Duodenal mucosa (tissue), 2 donors: ENCODE measurements at regions not wholly inside any gene's neighbourhood (a gene's known extent, or its start where the extent isn't known, plus 50 kb on each side); places are given as distances from the start of the nearest gene placed in this dataset.

Experiments
- H3K27ac ChIP-seq: one replicate; pipeline ENCODE4 v1.7.0; 2013; ENCODE audit warnings: low read depth, low read length
- H3K27me3 ChIP-seq, 2 donors: one replicate each; pipeline ENCODE4 v1.7.0; 2013; ENCODE audit warnings: low read length in 2 of 2, control low read depth in 1 of 2; ENCODE audit not compliant: insufficient read depth in 2 of 2, control insufficient read depth in 1 of 2
- H3K36me3 ChIP-seq, 2 donors: one replicate each; pipeline ENCODE4 v1.7.0; 2013; ENCODE audit warnings: low read length in 2 of 2, control low read depth in 1 of 2; ENCODE audit not compliant: insufficient read depth in 2 of 2, control insufficient read depth in 1 of 2
- H3K4me1 ChIP-seq, 2 donors: one replicate each; pipeline ENCODE4 v1.7.0; 2013; ENCODE audit warnings: low read length in 2 of 2, control low read depth in 1 of 2; ENCODE audit not compliant: insufficient read depth in 2 of 2, control insufficient read depth in 1 of 2
- H3K4me3 ChIP-seq, 2 donors: one replicate each; pipeline ENCODE4 v1.7.0; 2013; ENCODE audit warnings: low read length in 2 of 2, low read depth in 1 of 2
- H3K9ac ChIP-seq, 2 donors: one replicate each; pipeline ENCODE4 v1.7.0; 2013; ENCODE audit warnings: low read length in 2 of 2, low read depth in 1 of 2
- H3K9me3 ChIP-seq, 2 donors: one replicate each; pipeline ENCODE4 v1.7.0; 2013; ENCODE audit warnings: low read length in 2 of 2, control low read depth in 1 of 2; ENCODE audit not compliant: control insufficient read depth in 1 of 2

DNA sequence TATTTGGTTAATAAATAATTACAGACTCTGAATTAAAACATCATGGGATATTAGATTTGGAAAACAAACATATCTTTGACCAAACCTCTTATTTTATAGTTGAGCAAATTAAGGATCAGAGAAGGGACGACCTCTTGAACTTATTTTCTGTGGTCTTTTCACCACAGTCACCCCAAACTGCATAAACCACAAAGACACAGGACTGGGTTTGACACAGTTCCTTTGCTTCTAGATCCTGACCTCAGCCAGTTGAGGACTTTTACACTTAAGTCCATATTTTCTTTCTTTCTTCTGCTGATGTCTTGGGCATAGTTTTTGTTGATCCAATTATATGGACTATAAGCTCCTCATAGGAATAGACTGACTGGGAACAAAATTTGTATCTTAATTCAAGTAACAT is 234.0 kb upstream of the SLC14A2 start:
- no peaks in the 10 kb centered on the region for H3K27me3 ChIP-seq
- H3K9me3 ChIP-seq, result no peaks in the 10 kb centered on the region
- H3K4me1 ChIP-seq, result peaks cover 9 to 12% of the 10 kb centered on the region in 2 donors
- no peaks in the 10 kb centered on the region for H3K36me3 ChIP-seq
- H3K27ac ChIP-seq, result no peak overlapping the region
- H3K9ac ChIP-seq, result no peak overlapping the region
- no peak overlapping the region for H3K4me3 ChIP-seq

DNA sequence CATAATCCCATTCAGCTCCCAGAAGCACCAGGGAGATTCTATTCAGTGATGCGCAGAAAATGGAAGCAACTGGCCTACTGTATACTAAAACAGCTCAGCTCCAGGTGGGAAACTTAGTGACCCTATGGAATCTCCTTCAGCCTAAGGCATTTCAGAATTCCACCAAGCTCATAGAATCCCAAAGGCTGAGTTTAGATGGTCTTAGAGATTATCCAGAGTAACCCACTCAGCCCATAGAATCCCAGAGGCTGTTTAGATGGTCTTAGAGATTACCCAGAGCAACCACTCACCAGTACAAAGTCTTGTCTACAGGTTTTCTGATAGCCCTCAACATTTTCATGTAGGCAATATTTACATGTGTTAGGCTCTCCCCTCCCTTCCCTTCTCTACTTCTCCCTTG is 232.0 kb upstream of the SLC14A2 start:
- Histone ChIP-seq H3K4me1 (peaks cover 9 to 12% of the 10 kb centered on the region in 2 donors), H3K36me3 (no peaks in the 10 kb centered on the region), H3K9me3 (no peaks in the 10 kb centered on the region)

DNA sequence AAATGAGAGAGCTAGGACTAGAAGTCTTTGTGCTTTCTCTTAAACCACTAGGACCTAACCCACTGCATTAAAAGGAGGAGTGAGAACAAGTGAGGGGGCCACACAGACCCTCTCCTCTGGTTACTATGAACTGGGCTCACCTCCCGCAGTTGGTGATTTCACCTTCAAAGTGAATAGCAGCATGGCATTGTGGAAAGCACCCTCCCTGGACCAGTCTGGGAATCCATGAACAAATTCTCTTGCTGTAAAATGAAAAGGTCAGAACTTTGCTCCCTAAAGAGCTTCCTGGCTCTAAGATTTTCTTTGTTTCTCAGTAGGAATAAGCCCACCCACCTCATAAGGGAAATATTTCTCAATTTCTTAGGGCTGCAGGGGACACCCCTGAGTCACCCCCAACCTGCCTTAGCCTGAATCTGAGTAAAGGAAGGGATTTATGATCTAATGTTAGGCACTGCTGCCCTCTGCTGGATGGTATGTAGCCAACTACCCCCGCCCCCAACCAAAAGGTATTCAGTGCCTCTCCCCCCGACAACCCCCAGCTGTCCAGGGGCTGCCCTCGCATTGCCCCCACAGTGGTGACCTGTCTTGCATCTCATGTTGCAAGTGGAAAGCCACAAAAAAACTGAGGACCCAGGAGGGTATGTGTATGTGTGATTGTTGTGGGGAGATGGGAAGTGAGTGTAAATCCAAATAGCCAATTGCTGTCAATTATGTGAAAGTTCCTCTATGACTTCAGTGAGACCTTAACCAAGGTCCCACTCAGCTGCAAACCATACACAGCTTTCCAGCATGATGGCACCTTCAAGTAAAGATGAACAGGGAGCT is 230.9 kb upstream of the SLC14A2 start:
- H3K27me3 ChIP-seq, result no peaks in the 10 kb centered on the region
- peaks cover 9 to 12% of the 10 kb centered on the region in 2 donors for H3K4me1 ChIP-seq
- no peak overlapping the region for H3K4me3 ChIP-seq
- H3K9me3 ChIP-seq, result no peaks in the 10 kb centered on the region
- no peaks in the 10 kb centered on the region for H3K36me3 ChIP-seq
- H3K27ac ChIP-seq, result no peak overlapping the region
- no peak overlapping the region for H3K9ac ChIP-seq

More for the DNA sequence above, 232.0 kb upstream of the SLC14A2 start:
- Histone ChIP-seq H3K27me3 (no peaks in the 10 kb centered on the region), H3K27ac (no peak overlapping the region), H3K9ac (no peak overlapping the region), H3K4me3 (no peak overlapping the region)

DNA sequence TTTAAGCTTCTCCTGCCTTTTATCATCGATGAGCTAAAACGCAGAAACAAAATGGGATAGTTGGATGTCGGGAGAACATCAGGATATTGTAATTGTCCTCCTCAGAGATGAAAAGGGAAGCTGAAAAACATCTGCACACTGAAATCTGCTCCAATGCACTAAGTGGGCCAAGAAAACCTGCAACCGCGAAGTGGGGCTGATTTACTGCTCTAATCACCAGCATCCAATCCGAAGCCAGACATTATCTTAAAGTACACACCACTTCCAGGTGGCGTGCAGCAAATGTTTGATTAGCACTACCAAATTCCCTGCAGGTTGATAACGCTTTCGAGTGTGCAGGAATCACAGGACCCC is 230.3 kb upstream of the SLC14A2 start:
- H3K4me1 ChIP-seq, result peaks cover 9 to 12% of the 10 kb centered on the region in 2 donors
- no peaks in the 10 kb centered on the region for H3K27me3 ChIP-seq
- no peak overlapping the region for H3K4me3 ChIP-seq
- H3K9ac ChIP-seq, result no peak overlapping the region
- no peaks in the 10 kb centered on the region for H3K36me3 ChIP-seq
- H3K9me3 ChIP-seq, result no peaks in the 10 kb centered on the region
- H3K27ac ChIP-seq, result no peak overlapping the region

DNA sequence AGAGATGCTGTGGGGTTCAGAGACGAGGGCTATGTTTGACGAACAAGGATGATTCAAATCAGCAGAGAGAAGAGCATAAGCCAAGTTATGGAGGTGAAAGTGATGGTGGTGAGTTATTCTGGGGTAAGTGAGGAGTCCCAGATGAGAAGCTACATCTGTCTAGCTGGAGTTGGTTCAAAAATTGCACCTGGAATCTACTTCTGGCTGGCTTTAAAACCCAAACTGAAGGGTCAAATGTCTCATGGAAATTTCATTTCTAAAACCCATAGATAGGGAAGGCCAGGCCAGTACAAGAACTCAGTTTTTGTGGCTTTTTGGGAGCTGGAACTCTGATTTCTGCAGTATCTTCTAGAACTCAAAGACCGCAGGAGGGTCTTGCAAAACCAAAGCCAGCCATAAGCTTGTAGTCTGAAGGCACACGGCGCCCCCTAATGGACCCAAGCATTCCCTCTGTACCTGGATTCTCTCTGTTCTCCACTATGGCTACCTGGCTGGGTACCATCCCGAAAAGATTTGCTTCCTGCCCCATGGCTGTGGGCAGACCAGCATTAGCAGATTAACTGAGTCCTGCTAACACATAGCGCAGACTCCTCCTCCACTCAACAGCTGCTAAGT is 229.1 kb upstream of the SLC14A2 start:
- Histone ChIP-seq H3K27ac (no peak overlapping the region), H3K27me3 (no peaks in the 10 kb centered on the region), H3K9ac (no peak overlapping the region)

DNA sequence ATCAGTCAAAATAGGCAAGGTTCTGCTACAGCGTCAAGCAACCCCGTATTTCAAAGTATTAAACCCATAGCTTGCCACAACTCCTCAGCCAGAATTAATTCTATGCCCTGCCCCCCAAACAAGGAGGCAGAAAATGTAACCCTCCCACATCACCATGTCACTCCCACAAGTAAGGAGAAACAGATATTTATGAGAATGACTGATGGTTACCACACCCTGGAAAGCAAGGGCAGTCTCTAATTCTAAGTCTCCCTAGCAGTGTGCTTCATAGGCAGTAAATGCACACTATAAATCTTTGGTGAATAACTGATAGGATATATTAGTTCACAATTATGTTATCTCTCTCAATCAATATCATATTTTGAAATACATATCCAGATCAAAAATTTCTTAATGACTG is 228.0 kb upstream of the SLC14A2 start:
- H3K27me3 ChIP-seq, result no peaks in the 10 kb centered on the region
- no peaks in the 10 kb centered on the region for H3K36me3 ChIP-seq
- H3K4me3 ChIP-seq, result no peak overlapping the region
- H3K9me3 ChIP-seq, result no peaks in the 10 kb centered on the region
- no peak overlapping the region for H3K27ac ChIP-seq
- H3K4me1 ChIP-seq, result peaks cover 9 to 12% of the 10 kb centered on the region in 2 donors
- H3K9ac ChIP-seq, result no peak overlapping the region

More for the DNA sequence above, 229.1 kb upstream of the SLC14A2 start:
- H3K9me3 ChIP-seq, result no peaks in the 10 kb centered on the region
- H3K4me3 ChIP-seq, result no peak overlapping the region
- H3K4me1 ChIP-seq, result peaks cover 9 to 12% of the 10 kb centered on the region in 2 donors
- H3K36me3 ChIP-seq, result no peaks in the 10 kb centered on the region

DNA sequence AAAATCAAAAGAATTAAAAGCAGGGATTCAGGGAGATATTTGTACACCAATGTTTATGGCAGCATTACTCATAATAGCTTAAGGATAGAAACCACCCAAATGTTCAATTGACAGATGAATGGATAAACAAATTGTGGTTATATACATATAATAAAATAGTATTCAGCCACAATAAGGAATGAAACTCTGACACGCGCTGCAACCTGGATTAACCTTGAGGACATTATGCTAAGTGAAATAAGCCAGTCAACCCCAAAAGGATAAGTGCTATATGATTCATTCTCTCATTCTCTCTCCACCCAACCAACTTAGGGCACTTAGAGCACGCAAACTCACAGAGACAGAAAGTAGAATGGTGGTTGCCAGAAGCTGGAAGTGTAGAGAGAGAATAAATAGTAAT is 216.8 kb upstream of the SLC14A2 start:
- Histone ChIP-seq H3K9me3 (no peaks in the 10 kb centered on the region), H3K36me3 (no peaks in the 10 kb centered on the region), H3K9ac (no peak overlapping the region), H3K27ac (no peak overlapping the region), H3K4me3 (no peak overlapping the region), H3K27me3 (no peaks in the 10 kb centered on the region), H3K4me1 (peaks cover 0 to 4% of the 10 kb centered on the region in 2 donors)

DNA sequence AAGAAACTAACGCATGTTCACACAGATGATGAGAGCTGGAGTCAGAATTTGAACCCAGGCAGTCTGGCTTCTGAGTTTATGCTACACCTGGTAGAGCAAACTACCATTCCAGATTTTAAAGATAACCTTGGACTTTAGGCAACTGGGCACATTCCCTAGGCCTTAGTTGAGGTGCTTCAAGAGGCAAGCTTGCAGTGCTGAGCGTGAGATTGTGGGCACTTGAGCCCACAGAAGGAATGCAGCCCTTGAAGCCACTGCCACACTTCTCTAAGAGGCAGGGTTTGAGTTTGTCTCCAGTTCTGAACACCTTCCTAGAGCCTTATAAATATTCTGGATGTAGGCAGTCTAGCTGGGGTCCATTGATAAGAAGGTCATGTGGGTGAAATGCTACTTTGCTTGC is 216.1 kb upstream of the SLC14A2 start:
- Histone ChIP-seq H3K27me3 (no peaks in the 10 kb centered on the region), H3K9ac (no peak overlapping the region), H3K4me1 (peaks cover 0 to 4% of the 10 kb centered on the region in 2 donors), H3K27ac (no peak overlapping the region), H3K9me3 (no peaks in the 10 kb centered on the region), H3K4me3 (no peak overlapping the region), H3K36me3 (no peaks in the 10 kb centered on the region)

DNA sequence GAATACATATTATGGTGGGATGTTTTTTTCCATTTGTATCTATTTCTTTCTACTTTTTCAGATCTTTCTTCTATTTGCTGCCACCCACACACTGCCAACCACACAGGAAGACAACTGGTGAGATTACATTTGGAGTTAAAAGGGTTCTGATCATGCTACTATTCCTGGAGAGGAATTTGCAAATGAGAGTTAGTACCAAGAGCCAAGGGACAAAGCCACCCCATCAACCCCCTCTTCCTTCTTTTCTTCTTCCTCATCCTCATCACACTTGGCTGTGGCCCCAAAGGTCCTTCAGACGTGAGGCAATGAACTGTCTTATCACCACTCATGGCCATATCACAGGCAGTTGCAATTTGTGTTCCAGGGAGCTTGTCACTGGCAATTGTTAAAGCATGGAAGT is 215.6 kb upstream of the SLC14A2 start:
- no peaks in the 10 kb centered on the region for H3K36me3 ChIP-seq
- no peak overlapping the region for H3K4me3 ChIP-seq
- H3K9ac ChIP-seq, result no peak overlapping the region
- no peak overlapping the region for H3K27ac ChIP-seq
- no peaks in the 10 kb centered on the region for H3K27me3 ChIP-seq
- no peaks in the 10 kb centered on the region for H3K9me3 ChIP-seq
- peaks cover 0 to 4% of the 10 kb centered on the region in 2 donors for H3K4me1 ChIP-seq

DNA sequence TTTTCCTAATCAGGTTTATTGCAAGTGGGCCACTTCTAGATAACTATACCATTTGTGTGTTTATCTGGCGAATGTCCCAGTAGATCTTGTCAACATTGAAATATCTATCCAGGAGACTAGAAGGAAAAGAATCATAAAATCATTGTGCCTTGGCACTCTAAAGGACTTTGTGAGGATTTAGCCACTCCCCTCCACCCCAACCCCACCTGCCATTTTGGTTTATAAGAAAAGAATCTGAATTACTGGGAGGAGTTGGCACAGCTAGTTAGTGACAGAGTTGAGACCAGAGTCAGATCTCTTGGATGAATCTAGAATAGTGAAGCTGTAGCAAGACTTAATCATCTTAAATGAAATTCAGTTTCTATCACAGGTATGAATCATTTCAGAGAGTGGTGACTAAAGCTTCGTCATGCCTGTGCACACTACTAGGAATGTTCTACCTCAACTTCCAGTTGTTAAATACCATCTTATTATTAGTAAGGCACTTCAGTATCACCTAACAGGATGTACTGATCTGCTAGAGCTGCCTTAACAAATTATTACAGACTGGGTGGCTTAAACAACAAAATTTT is 212.7 kb upstream of the SLC14A2 start:
- no peaks in the 10 kb centered on the region for H3K36me3 ChIP-seq
- no peaks in the 10 kb centered on the region for H3K9me3 ChIP-seq
- peaks cover 0 to 4% of the 10 kb centered on the region in 2 donors for H3K4me1 ChIP-seq
- H3K27me3 ChIP-seq, result no peaks in the 10 kb centered on the region
- H3K4me3 ChIP-seq, result no peak overlapping the region
- no peak overlapping the region for H3K9ac ChIP-seq
- no peak overlapping the region for H3K27ac ChIP-seq
